Upper lobe of left lung (tissue), 4 donors: ENCODE measurements at regions not wholly inside any gene's neighbourhood (a gene's known extent, or its start where the extent isn't known, plus 50 kb on each side); places are given as distances from the start of the nearest gene placed in this dataset.

Experiments
- CTCF ChIP-seq, 6 experiments: fragments of 450-650 bp in 4 of 6; fragments of 200-600 bp in 2 of 6; sonication (generic) in 2 of 6; IDR thresholded peaks; one replicate each; pipeline ENCODE4 v1.5.1; 2016 to 2019; ENCODE audit warnings: antibody characterized with exemption in 6 of 6
- POLR2A ChIP-seq, 4 donors: fragments of 450-650 bp; IDR thresholded peaks; one replicate each; pipeline ENCODE4 v1.5.1; 2016 to 2017; ENCODE audit warnings: antibody characterized with exemption in 4 of 4, mild to moderate bottlenecking in 2 of 4
- POLR2AphosphoS5 ChIP-seq, 2 donors: sonication (generic); formaldehyde crosslinking; IDR thresholded peaks; one replicate each; pipeline ENCODE4 v1.5.1; 2017; ENCODE audit warnings: antibody characterized with exemption in 2 of 2

GRCh38 chr4:185885604-185886003, 73.6 kb upstream of the SORBS2 start:
- TF ChIP-seq CTCF (IDR thresholded peaks at IDR 0.05) (no peak), POLR2A (IDR thresholded peaks at IDR 0.05) (no peak), POLR2AphosphoS5 (IDR thresholded peaks at IDR 0.05) (no peak)
